Heart right ventricle (tissue), 16 donors: ENCODE measurements at regions not wholly inside any gene's neighbourhood (a gene's known extent, or its start where the extent isn't known, plus 50 kb on each side); places are given as distances from the start of the nearest gene placed in this dataset.
A peak's percentile ranks its signal among the peaks of the same experiment; 100 is the strongest.

Experiments
- ATAC-seq, 8 donors: fragments of 200-7000 bp; cut with Tn5 transposase; one replicate each; pipeline ENCODE4 v1.9.1; 2020; ENCODE audit warnings: mild to moderate bottlenecking in 8 of 8, moderate library complexity in 8 of 8, moderate number of reproducible peaks in 1 of 8
- DNase-seq, 2 donors: peaks; one replicate each; pipeline ENCODE4 v3.0.0-alpha.2; 2020
- H3K27ac ChIP-seq, 10 donors: fragments of 200-600 bp; sonication (generic) in 2 of 10; one replicate each; pipeline versions ENCODE4 v1.5.0 to v1.8.0; 2020 to 2022; ENCODE audit warnings: mild to moderate bottlenecking in 3 of 10
- H3K27me3 ChIP-seq, 7 donors: fragments of 200-600 bp; one replicate each; pipeline ENCODE4 v1.8.0; 2021 to 2022; ENCODE audit warnings: mild to moderate bottlenecking in 2 of 7
- H3K36me3 ChIP-seq, 9 donors: fragments of 200-600 bp; sonication (generic) in 1 of 9; one replicate each; pipeline versions ENCODE4 v1.5.0 to v1.8.0; 2020 to 2022; ENCODE audit warnings: mild to moderate bottlenecking in 2 of 9
- H3K4me1 ChIP-seq, 9 donors: fragments of 200-600 bp; sonication (generic) in 1 of 9; one replicate each; pipeline versions ENCODE4 v1.5.0 to v1.8.0; 2020 to 2022; ENCODE audit warnings: mild to moderate bottlenecking in 4 of 9
- H3K4me3 ChIP-seq, 10 donors: fragments of 200-600 bp; sonication (generic) in 2 of 10; one replicate each; pipeline versions ENCODE4 v1.5.0 to v1.8.0; 2020 to 2022; ENCODE audit warnings: mild to moderate bottlenecking in 7 of 10, moderate library complexity in 2 of 10
- H3K9me3 ChIP-seq, 11 donors: fragments of 200-600 bp in 10 of 11; sonication (generic) in 2 of 11; one replicate each; pipeline versions ENCODE4 v1.5.0 to v1.8.0; 2013 to 2022; ENCODE audit warnings: mild to moderate bottlenecking in 2 of 11, control low read depth in 1 of 11, moderate library complexity in 1 of 11
- CTCF ChIP-seq, 9 donors: fragments of 200-600 bp; sonication (generic) in 2 of 9; IDR thresholded peaks; one replicate each; pipeline versions ENCODE4 v1.5.0 to v1.8.0; 2021 to 2022; ENCODE audit warnings: antibody characterized with exemption in 9 of 9, mild to moderate bottlenecking in 5 of 9, moderate library complexity in 1 of 9
- WGBS, 2 donors: extraction: QIAGEN DNeasy Blood & Tissue Kit; methylation state at CpG; one replicate each; pipeline ENCODE4 v1.1.7; 2013; ENCODE audit warnings: inconsistent platforms in 1 of 2; 5-methylcytosine and 5-hydroxymethylcytosine counted together
- intact Hi-C, 10 donors: fragments of 100-400 bp; cut with DNase I; formaldehyde crosslinking; loops; one replicate each; pipeline versions ENCODE4 v1.11.1 to v1.14.2; 2022
- donor health status: Arrhythmogenic right ventricular cardiomyopathy.
- donor health status: ischemic (EF 13 %, LVEDD 7.1; RV severe dilation, severe dysfunction).
- donor health status: healthy with polysubstance abuse.
- donor health status: DM: no; HTN: yes; CAD: no.
- donor health status: DM: no; HTN: no; CAD: no.
- donor health status: ischemic (EF 25% LVEDD 6.9; RV normal size, moderate dysfunction).
- donor health status: ischemic (EF 25% LVEDD 5.7; RV mildly dilated, moderate dysfunction).
- donor health status: healthy.
- donor health status: DM: yes; HTN: yes; CAD: no.
- donor health status: Ischemic cardiomyopathy.
- donor health status: ischemic (EF 35%, LVEDD 5.7; RV mildly dilated, moderate dysfunction).
- donor health status: nonischemic (EF 11% LVEDD 7.7; RV severe dilation, severe dysfunction).
- donor health status: DM: yes; HTN: yes; CAD: no.
- donor health status: PGD.
- donor health status: ischemic (EF 29% LVEDD 5.4; RV normal size, mild dysfunction).
- donor health status: nonischemic (EF 23%, LVEDD 6.1; RV moderate dilation, normal function).

- Histone ChIP-seq H3K36me3 (no peaks in the 10 kb centered on the region), H3K4me3 (no peak overlapping the region), H3K27me3 (no peaks in the 10 kb centered on the region), H3K4me1 (no peaks in the 10 kb centered on the region), H3K9me3 (no peaks in the 10 kb centered on the region), H3K27ac (no peak overlapping the region)
- no peak for TF ChIP-seq CTCF (IDR thresholded peaks at IDR 0.05)
- DNase-seq (no peak), ATAC-seq (no peak)
- intact Hi-C loops, result no loop called here
- WGBS, 2 donors, result 89 to 94% methylated on average over 3 of the region's 3 CpGs
Observed at GRCh38 chr4:95694411-95694810, 145.5 kb upstream of the PDHA2 start.

GRCh38 chr4:95693594-95693993 lies 144.8 kb upstream of the UNC5C start:
- DNase-seq (no peak), ATAC-seq (no peak)
- Histone ChIP-seq H3K27ac (no peak overlapping the region), H3K4me1 (no peaks in the 10 kb centered on the region), H3K4me3 (no peak overlapping the region), H3K9me3 (no peaks in the 10 kb centered on the region), H3K27me3 (no peaks in the 10 kb centered on the region), H3K36me3 (no peaks in the 10 kb centered on the region)
- intact Hi-C loops, result no loop called here
- peak in 3 of 9 donors; percentile 13 to 24 (median 18) for TF ChIP-seq CTCF (IDR thresholded peaks at IDR 0.05)
- 47 to 48% methylated on average over 2 of the region's 2 CpGs for WGBS, 2 donors

GRCh38 chr4:95676190-95676589 lies 127.4 kb upstream of the UNC5C start:
- no peaks in the 10 kb centered on the region for H3K27me3 ChIP-seq
- no peak overlapping the region for H3K27ac ChIP-seq
- 41 to 48% methylated on average over 1 of the region's 1 CpG for WGBS, 2 donors
- intact Hi-C loops, result no loop called here
- H3K4me3 ChIP-seq, result no peak overlapping the region
- H3K4me1 ChIP-seq, result no peaks in the 10 kb centered on the region
- peaks cover 0 to 5% (median 0%) of the 10 kb centered on the region in 11 donors for H3K9me3 ChIP-seq
- no peak for ATAC-seq
- H3K36me3 ChIP-seq, result no peaks in the 10 kb centered on the region
- TF ChIP-seq CTCF (IDR thresholded peaks at IDR 0.05), result no peak
- no peak for DNase-seq

GRCh38 chr4:95675623-95676022 lies 126.8 kb upstream of the UNC5C start:
- H3K4me1 ChIP-seq, result no peaks in the 10 kb centered on the region
- DNase-seq, result no peak
- no peak overlapping the region for H3K27ac ChIP-seq
- intact Hi-C loops, result no loop called here
- H3K9me3 ChIP-seq, result peaks cover 0 to 5% (median 0%) of the 10 kb centered on the region in 11 donors
- H3K36me3 ChIP-seq, result no peaks in the 10 kb centered on the region
- no peak overlapping the region for H3K4me3 ChIP-seq
- ATAC-seq, result no peak
- no peak for TF ChIP-seq CTCF (IDR thresholded peaks at IDR 0.05)
- no peaks in the 10 kb centered on the region for H3K27me3 ChIP-seq
